ENCODE measurements at regions not wholly inside any gene's neighbourhood (a gene's known extent, or its start where the extent isn't known, plus 50 kb on each side); places are given as distances from the start of the nearest gene placed in this dataset.

DNA sequence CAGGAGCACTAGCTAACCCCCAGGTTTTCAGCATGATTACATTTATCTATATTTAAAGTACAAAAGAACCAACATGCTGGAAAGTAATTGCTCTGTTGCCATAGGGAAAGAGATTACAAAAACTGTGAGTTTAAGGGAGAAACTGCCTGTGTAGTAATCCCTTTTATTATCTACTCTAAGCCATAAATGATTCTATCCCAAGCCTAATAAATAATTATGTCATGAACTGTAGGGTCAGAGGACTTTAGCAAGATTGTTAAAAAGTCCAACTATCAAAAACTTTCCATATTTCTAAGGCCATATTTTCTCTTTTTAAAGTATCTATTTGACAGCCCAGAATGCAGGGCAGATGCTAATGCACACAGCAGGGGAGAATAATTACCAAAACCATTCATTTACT lies 573.8 kb upstream of the MIR17HG start:
- CTCF ChIA-PET, result interaction anchor here (1.3 kb wide), 1 partner anchor 42 kb away, joined by 3 read pairs; no protein-coding TSS in a partner anchor

GRCh38 chr13:90776051-90776748 lies 571.3 kb upstream of the MIR17HG start:
- Mint-ChIP-seq H3K4me3 (no peak overlapping the region), H3K27ac (no peak overlapping the region), H3K27me3 (ENCODE audit: low read depth) (peaks cover 18% of the 10 kb centered on the region), H3K36me3 (no peaks in the 10 kb centered on the region), H3K9me3 (no peaks in the 10 kb centered on the region), H3K4me1 (peaks cover 33% of the 10 kb centered on the region)
- ChIA-PET CTCF (no interaction called here), POLR2A (no interaction called here)
- TF ChIP-seq ZNF416 (CRISPR knock-in tag; IDR thresholded peaks at IDR 0.05) (no peak), NR3C1 (CRISPR knock-in tag; conservative IDR thresholded peaks at IDR 0.05; ENCODE audit: low read depth) (no peak), NFYB (CRISPR knock-in tag; conservative IDR thresholded peaks at IDR 0.05; ENCODE audit: low read depth) (no peak), ERG (CRISPR knock-in tag; IDR thresholded peaks at IDR 0.05) (no peak), KAT7 (CRISPR knock-in tag; IDR thresholded peaks at IDR 0.05; ENCODE audit: borderline replicate concordance) (no peak)
- DNase-seq (ENCODE audit: low spot score), result no peak
- no peak for ATAC-seq

More for the DNA sequence above, 573.8 kb upstream of the MIR17HG start:
- H3K27ac Mint-ChIP-seq, result no peak overlapping the region
- peaks cover 53% of the 10 kb centered on the region for H3K4me1 Mint-ChIP-seq
- no peak for ATAC-seq
- POLR2A ChIA-PET, result no interaction called here
- TF ChIP-seq ATF1 (CRISPR knock-in tag; IDR thresholded peaks at IDR 0.05), result no peak
- TF ChIP-seq SMAD4 (CRISPR knock-in tag; IDR thresholded peaks at IDR 0.05), result no peak
- no peak for TF ChIP-seq TEAD4 (CRISPR knock-in tag; IDR thresholded peaks at IDR 0.05)
- no peak for TF ChIP-seq JUN (CRISPR knock-in tag; IDR thresholded peaks at IDR 0.05)
- no peak for TF ChIP-seq CDX4 (CRISPR knock-in tag; IDR thresholded peaks at IDR 0.05; ENCODE audit: borderline replicate concordance)
- TF ChIP-seq GTF2I (CRISPR knock-in tag; conservative IDR thresholded peaks at IDR 0.05), result no peak
- TF ChIP-seq AR (CRISPR knock-in tag; IDR thresholded peaks at IDR 0.05), result no peak
- no peak overlapping the region for H3K4me3 Mint-ChIP-seq
- DNase-seq (ENCODE audit: low spot score), result no peak
- no peaks in the 10 kb centered on the region for H3K36me3 Mint-ChIP-seq
- H3K27me3 Mint-ChIP-seq (ENCODE audit: low read depth), result peaks cover 29% of the 10 kb centered on the region
- H3K9me3 Mint-ChIP-seq, result no peaks in the 10 kb centered on the region

- no peaks in the 10 kb centered on the region for H3K4me1 Mint-ChIP-seq
- DNase-seq (ENCODE audit: low spot score) (no peak), ATAC-seq (no peak)
- H3K27ac Mint-ChIP-seq, result no peak overlapping the region
- peaks cover 4% of the 10 kb centered on the region; the same call in 1 of the 2 replicates for H3K9me3 Mint-ChIP-seq
- H3K27me3 Mint-ChIP-seq (ENCODE audit: low read depth), result no peaks in the 10 kb centered on the region
- CTCF ChIA-PET, result no interaction called here
- no peak overlapping the region for H3K4me3 Mint-ChIP-seq
- POLR2A ChIA-PET, result no interaction called here
- H3K36me3 Mint-ChIP-seq, result peaks cover 2% of the 10 kb centered on the region; the same call in 1 of the 2 replicates
- TF ChIP-seq CDX4 (CRISPR knock-in tag; IDR thresholded peaks at IDR 0.05; ENCODE audit: borderline replicate concordance) (no peak), E2F1 (CRISPR knock-in tag; IDR thresholded peaks at IDR 0.05) (no peak), SMAD3 (CRISPR knock-in tag; IDR thresholded peaks at IDR 0.05; ENCODE audit: borderline replicate concordance) (no peak), SMAD4 (CRISPR knock-in tag; IDR thresholded peaks at IDR 0.05) (no peak), TP53 (CRISPR knock-in tag; IDR thresholded peaks at IDR 0.05) (no peak), PRDM15 (CRISPR knock-in tag; IDR thresholded peaks at IDR 0.05) (no peak)
Observed at GRCh38 chr13:90783273-90783672, 564.2 kb upstream of the MIR17HG start.
